Caco-2 (cell line): ENCODE measurements at regions not wholly inside any gene's neighbourhood (a gene's known extent, or its start where the extent isn't known, plus 50 kb on each side); places are given as distances from the start of the nearest gene placed in this dataset.

Experiments used
- BruUV-seq: library from RNA; stranded (reverse); fragments of 400-500 nt; replicated peaks from 2 replicates; lab custom pipeline; 2021; lab: Mats Ljungman, UMichigan
- CTCF ChIA-PET: fragments of 300-600 bp; sonication (Branson Sonifier 250); formaldehyde crosslinking; loops from one replicate; lab custom pipeline; 2022; ENCODE audit warnings: antibody characterized with exemption; lab: Charles Lee
- POLR2A ChIA-PET: fragments of 300-600 bp; sonication (Branson Sonifier 250); formaldehyde crosslinking; loops from one replicate; lab custom pipeline; 2022; ENCODE audit warnings: antibody characterized with exemption; lab: Charles Lee
- DNase-seq, 2 experiments: peaks; one replicate each; pipeline versions ENCODE4 v3.0.0 to v3.0.0-alpha.2; 2020 to 2022
- H3K27me3 ChIP-seq: replicated peaks from 2 replicates; pipeline ENCODE4 v1.6.0; 2011; ENCODE audit warnings: low read length; ENCODE audit not compliant: control insufficient read depth, insufficient read depth
- H3K36me3 ChIP-seq: 2 replicates; pipeline ENCODE4 v1.5.1; 2011; ENCODE audit warnings: low read length; ENCODE audit not compliant: control insufficient read depth, insufficient read depth
- H3K4me1 ChIP-seq: fragments of 250-450 bp; sonication (Bioruptor Pico); 2 replicates; pipeline ENCODE4 v1.5.1; 2020; ENCODE audit warnings: mild to moderate bottlenecking
- H3K4me3 ChIP-seq: 2 replicates; pipeline ENCODE4 v1.5.1; 2011; ENCODE audit warnings: low read depth, mild to moderate bottlenecking, control low read depth, low read length
- H3K9me3 ChIP-seq: fragments of 250-450 bp; sonication (Bioruptor Pico); 2 replicates; pipeline ENCODE4 v1.5.1; 2020; ENCODE audit warnings: mild to moderate bottlenecking, moderate library complexity
- H3K27ac Mint-ChIP-seq: one replicate; pipeline ENCODE4 v1.8.0; 2022; ENCODE audit warnings: mixed read lengths; ENCODE audit not compliant: unreplicated experiment
- H3K27me3 Mint-ChIP-seq: one replicate; pipeline ENCODE4 v1.8.0; 2022; ENCODE audit warnings: mixed read lengths; ENCODE audit not compliant: insufficient read depth, unreplicated experiment
- H3K36me3 Mint-ChIP-seq: one replicate; pipeline ENCODE4 v1.8.0; 2022; ENCODE audit warnings: mild to moderate bottlenecking, mixed read lengths; ENCODE audit not compliant: insufficient read depth, unreplicated experiment
- H3K4me1 Mint-ChIP-seq: one replicate; pipeline ENCODE4 v1.8.0; 2022; ENCODE audit warnings: low read depth, mixed read lengths; ENCODE audit not compliant: unreplicated experiment
- H3K4me3 Mint-ChIP-seq: one replicate; pipeline ENCODE4 v1.8.0; 2022; ENCODE audit warnings: mild to moderate bottlenecking, moderate library complexity, mixed read lengths; ENCODE audit not compliant: unreplicated experiment
- H3K9me3 Mint-ChIP-seq: one replicate; pipeline ENCODE4 v1.8.0; 2022; ENCODE audit warnings: mixed read lengths; ENCODE audit not compliant: unreplicated experiment
- CTCF ChIP-seq, 2 experiments: fragments of 200-600 bp in 1 of 2; IDR thresholded peaks; 1 replicate in 1 of 2; 2 replicates in 1 of 2; pipeline versions ENCODE4 v1.5.1 to v1.8.0; 2011 to 2022; ENCODE audit warnings: antibody characterized with exemption in 1 of 2, control low read depth in 1 of 2, inconsistent platforms in 1 of 2, low read depth in 1 of 2, low read length in 1 of 2, mild to moderate bottlenecking in 1 of 2, moderate library complexity in 1 of 2; ENCODE audit not compliant: insufficient read depth in 1 of 2, severe bottlenecking in 1 of 2, unreplicated experiment in 1 of 2
- intact Hi-C: fragments of 100-400 bp; cut with micrococcal nuclease; formaldehyde crosslinking; loops from one replicate; pipeline ENCODE4 v1.10.0; 2022; ENCODE audit not compliant: unreplicated experiment

DNA sequence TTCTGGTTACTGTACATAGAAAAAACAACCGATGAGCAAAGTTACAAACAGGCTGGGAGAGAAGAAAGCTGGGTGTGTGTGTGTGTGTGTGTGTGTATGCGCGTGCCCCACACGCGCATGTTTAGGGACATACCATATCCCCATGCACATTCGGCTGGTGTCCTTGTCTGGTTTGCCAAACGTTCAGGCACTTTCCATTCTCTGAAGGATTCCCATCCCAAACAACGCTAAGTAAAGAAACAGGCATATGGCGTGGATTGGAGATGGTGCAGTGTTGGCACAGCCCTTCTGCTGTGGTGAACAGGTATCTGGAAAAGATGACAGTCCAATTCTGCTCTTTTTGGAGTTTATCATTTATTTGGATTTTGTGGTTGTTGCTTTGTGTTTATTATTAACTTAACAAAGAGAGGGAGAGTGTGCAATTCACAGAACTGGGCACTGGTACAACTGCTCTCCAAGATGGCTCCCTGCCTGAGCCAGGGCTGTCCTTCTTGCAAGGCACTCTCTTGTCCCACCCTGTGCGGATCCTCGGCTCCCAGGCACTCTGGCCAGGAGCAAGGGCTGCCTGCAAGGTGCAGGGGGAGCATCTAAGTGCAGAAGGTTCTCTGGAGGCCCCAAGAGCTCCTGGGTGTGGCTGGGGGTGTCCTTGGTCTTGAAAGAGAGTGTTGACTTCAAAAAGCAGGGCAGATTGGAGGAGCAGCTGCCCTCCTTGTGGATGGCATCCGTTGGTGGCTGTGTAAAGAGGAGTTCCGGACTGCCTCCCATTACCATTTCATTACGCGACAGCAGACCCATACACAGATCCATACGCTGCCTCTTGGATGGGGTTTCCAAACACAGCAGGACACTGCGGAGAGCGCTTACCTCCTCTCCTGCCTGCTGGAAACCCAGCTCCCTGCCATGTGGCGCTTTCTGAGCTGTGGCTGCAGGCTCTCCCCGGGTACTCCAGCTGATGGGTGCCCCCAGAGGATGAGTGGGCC, 263.1 kb downstream of the ZNF536 start:
- BruUV-seq = no TSS peak
- Mint-ChIP-seq H3K27ac (no peak overlapping the region), H3K27me3 (peaks cover 5% of the 10 kb centered on the region), H3K9me3 (no peaks in the 10 kb centered on the region), H3K4me1 (no peaks in the 10 kb centered on the region), H3K4me3 (no peak overlapping the region), H3K36me3 (no peaks in the 10 kb centered on the region)
- H3K36me3 ChIP-seq = no peaks in the 10 kb centered on the region
- intact Hi-C loops = no loop called here
- no peaks in the 10 kb centered on the region for H3K9me3 ChIP-seq
- DNase-seq = no peak
- no peak overlapping the region for H3K4me3 ChIP-seq
- H3K4me1 ChIP-seq = no peaks in the 10 kb centered on the region
- ChIA-PET CTCF (no interaction called here), POLR2A (no interaction called here)
- no peaks in the 10 kb centered on the region; the same call in 1 of the 2 replicates for H3K27me3 ChIP-seq
- no peak for TF ChIP-seq CTCF (IDR thresholded peaks at IDR 0.05; ENCODE audit: insufficient read depth in 1 of 2, low read depth in 1 of 2, low read length in 1 of 2, severe bottlenecking in 1 of 2, unreplicated experiment in 1 of 2)

- Mint-ChIP-seq H3K27ac (no peak overlapping the region), H3K9me3 (no peaks in the 10 kb centered on the region), H3K4me1 (no peaks in the 10 kb centered on the region), H3K36me3 (no peaks in the 10 kb centered on the region), H3K4me3 (no peak overlapping the region), H3K27me3 (peaks cover 5% of the 10 kb centered on the region)
- Histone ChIP-seq H3K4me3 (no peak overlapping the region), H3K27me3 (no peaks in the 10 kb centered on the region; the same call in 1 of the 2 replicates), H3K36me3 (no peaks in the 10 kb centered on the region), H3K9me3 (no peaks in the 10 kb centered on the region), H3K4me1 (no peaks in the 10 kb centered on the region)
- no TSS peak for BruUV-seq
- ChIA-PET POLR2A (no interaction called here), CTCF (no interaction called here)
- TF ChIP-seq CTCF (IDR thresholded peaks at IDR 0.05; ENCODE audit: insufficient read depth in 1 of 2, low read depth in 1 of 2, low read length in 1 of 2, severe bottlenecking in 1 of 2, unreplicated experiment in 1 of 2) = no peak
- no peak for DNase-seq
- intact Hi-C loops = no loop called here
Observed at GRCh38 chr19:30634131-30634830, 262.1 kb downstream of the ZNF536 start.

- H3K4me3 ChIP-seq = no peak overlapping the region
- no peaks in the 10 kb centered on the region for H3K36me3 ChIP-seq
- no TSS peak for BruUV-seq
- intact Hi-C loops = no loop called here
- ChIA-PET POLR2A (no interaction called here), CTCF (no interaction called here)
- no peaks in the 10 kb centered on the region for H3K9me3 ChIP-seq
- no peaks in the 10 kb centered on the region for H3K4me1 ChIP-seq
- TF ChIP-seq CTCF (IDR thresholded peaks at IDR 0.05; ENCODE audit: insufficient read depth in 1 of 2, low read depth in 1 of 2, low read length in 1 of 2, severe bottlenecking in 1 of 2, unreplicated experiment in 1 of 2) = no peak
- H3K9me3 Mint-ChIP-seq = no peaks in the 10 kb centered on the region
- no peaks in the 10 kb centered on the region for H3K36me3 Mint-ChIP-seq
- DNase-seq = no peak
- no peaks in the 10 kb centered on the region for H3K4me1 Mint-ChIP-seq
- H3K4me3 Mint-ChIP-seq = no peak overlapping the region
- H3K27ac Mint-ChIP-seq = no peak overlapping the region
- H3K27me3 ChIP-seq = no peaks in the 10 kb centered on the region; the same call in 1 of the 2 replicates
- H3K27me3 Mint-ChIP-seq = peaks cover 5% of the 10 kb centered on the region
Observed at GRCh38 chr19:30631033-30631370, 258.8 kb downstream of the ZNF536 start.
